HG02798 (cell line): ENCODE measurements at regions not wholly inside any gene's neighbourhood (a gene's known extent, or its start where the extent isn't known, plus 50 kb on each side); places are given as distances from the start of the nearest gene placed in this dataset.

Experiments
- ATAC-seq: cut with Tn5 transposase; IDR thresholded peaks from one replicate; pipeline ENCODE4 v1.9.1; 2021; ENCODE audit warnings: mild to moderate bottlenecking; ENCODE audit not compliant: unreplicated experiment, poor library complexity

DNA sequence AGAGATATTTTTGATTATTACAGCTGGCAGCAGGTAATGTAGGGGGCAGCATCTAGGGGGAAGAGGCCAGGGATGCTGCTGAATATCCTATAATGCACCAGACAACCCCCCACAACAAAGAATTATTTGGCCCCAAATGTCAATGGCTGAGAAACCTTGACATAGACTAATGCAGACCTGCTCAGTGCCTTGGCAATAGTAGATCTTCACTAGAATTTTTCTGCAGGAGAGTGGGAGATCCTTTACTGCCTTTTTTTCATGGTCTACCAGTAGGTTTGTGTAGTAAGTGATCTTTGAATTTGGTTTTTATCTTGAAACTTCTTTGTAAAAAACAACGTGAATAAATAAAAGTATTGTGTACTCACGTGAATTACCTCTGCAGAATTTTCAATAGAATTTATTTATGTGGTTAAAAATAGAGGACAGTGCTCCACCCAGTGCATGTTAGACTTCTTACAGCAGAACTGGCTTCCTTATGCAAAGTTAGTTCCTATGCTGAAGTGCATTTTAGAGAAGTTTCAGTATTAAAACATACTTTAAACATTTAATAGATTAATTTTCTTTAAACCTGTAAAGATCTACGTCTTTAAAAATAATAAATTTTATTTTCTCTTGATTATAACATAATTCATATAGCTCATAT is 199.6 kb upstream of the HDAC9 start:
- ATAC-seq: no peak

DNA sequence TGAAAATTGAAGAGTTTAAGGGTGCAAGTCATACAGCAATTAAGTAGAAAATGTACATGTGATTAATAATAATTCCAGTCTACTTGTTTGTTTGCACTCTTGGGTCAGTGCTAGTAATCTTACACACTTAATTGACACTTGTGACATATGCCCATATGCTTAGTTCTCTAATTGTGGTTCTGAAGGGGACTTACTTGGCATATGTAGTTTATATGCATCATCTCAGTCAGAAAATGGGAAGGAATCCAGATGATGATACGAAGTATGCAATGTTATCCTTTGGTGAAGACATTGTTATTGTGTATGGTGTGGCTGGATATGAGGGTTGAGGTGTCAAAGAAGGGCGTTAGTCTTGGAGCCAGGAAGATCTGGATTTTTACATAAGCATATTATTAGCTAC is 193.5 kb upstream of the HDAC9 start:
- ATAC-seq: no peak

DNA sequence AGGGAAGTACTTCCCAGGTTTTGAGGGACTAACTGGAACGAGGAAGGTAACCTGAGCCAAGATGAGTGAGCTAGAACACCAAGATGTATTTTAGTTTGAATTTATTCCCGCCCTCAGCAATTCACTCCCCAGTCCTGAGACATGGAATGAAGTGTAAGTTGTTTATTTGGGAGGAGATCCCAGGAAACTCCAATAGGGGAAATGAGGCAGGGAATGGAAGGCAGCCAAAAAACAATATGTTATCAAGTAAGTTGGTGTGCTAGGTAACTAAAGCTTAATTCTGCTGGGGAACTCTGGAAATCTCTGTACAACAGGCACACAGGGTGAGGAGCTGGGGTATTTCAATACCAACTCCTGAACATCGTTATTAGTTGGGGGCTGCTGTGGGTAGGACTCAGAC is 189.7 kb upstream of the HDAC9 start:
- ATAC-seq: no peak

DNA sequence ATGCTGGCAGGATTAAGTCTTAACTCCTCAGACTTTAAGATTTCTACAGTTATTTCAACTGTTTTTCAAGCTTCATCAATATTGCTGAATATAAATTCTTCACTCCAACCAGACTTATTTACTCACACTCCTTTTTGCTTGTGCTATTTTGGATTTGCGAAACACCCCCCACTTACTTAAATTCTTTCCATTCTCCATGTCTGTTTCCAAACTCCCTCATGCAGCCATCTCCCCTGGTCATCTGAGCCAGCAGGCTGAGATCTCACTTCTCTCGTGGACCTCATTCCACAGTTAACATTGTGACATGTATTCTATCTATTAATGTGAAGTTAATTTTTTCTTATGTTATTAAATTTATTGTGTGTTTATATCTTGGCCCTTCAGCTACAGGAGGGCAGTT is 188.9 kb upstream of the HDAC9 start:
- no peak for ATAC-seq

DNA sequence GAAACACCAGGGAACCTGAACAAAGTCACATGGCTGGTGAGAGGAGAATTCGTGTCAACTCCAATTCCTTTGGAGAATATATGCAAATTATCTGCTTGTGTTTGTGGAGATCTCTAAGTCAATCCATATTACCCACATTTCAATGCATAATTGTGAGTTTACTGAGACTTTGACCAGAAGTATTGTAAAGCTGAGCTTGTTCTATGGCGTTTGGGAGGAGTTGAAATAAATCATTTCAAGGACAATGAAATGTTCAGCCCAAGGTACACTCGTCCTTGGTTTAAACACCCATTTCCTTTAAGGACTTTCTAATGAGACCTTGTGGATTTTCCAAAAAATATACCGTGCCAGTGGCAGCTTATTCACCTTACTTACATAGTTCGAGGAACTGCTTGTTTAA is 186.6 kb upstream of the HDAC9 start:
- no peak for ATAC-seq

DNA sequence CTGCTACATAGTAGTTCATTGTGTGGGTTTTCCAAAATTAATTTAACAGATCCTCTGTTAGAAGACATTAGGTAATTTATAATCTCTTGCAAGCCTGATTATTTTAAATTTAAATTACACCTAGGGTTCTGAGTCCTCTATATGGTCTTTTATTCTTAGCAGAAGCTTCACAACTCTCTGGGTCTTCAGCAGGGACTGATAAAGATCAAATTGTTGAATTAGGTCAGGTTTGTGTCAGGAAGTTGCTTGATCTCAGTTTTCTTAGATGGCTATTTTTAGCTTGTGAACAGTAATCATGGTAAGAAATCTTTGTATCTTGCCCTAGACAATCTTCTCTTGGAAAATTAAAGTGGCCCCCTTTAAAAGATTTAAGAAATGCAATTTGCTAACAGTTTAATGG is 183.1 kb upstream of the HDAC9 start:
- no peak for ATAC-seq

DNA sequence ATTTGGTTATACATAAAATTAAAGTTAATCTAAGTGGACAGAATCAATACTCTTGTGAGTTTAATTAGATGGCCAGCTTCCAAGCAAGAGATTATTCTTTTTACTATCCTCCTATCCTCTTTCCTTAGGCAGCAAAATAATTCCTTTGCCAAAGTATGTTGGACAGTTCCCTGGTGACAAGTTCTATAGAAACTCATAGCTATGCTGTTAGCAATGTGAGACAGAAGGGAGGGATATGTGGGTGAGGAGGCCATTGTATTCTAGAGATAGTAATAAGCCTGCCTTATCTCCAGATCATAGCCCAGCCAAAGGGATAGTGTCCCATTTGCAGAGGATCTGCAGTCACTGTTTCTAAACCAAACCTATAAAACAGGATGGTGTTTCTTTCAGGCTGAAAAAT is 181.6 kb upstream of the HDAC9 start:
- no peak for ATAC-seq

DNA sequence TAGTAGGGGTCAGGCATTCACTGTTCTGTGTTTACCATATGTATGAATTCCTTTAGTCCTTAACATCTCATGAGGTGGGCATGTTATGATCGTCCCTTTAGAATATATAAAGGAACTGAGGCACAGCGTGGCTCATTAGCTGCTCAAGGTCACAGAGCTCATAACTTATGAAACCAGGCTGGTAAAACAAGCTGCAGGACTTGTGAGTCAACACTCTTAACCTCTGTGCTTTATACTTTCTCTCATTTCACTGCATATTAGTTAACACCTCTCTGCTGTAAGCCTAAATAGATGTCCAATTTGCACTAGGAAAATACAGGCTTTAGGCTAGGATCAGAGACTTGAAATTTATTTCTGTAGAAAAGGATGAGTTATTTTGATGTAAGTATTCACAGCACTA is 180.3 kb upstream of the HDAC9 start:
- ATAC-seq: peak; percentile 54

DNA sequence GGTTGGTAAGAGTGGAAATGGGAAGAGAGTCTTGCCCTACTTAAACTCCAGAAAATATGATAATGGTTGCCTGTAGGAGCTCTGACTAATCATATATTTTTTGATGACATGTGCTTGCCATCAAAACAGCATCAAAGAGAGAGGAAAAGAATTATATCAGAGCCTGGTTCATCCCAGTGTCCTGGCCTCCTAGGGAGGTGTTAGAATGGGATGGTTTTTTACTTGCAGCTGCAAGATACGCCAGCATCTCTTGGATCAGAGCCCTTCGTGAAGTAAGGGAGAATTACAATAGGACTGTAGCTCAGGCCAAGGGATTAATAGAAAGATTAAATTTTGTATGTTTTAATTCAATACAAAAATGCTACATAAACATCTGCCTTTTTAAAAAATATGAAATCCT is 177.6 kb upstream of the HDAC9 start:
- no peak for ATAC-seq

DNA sequence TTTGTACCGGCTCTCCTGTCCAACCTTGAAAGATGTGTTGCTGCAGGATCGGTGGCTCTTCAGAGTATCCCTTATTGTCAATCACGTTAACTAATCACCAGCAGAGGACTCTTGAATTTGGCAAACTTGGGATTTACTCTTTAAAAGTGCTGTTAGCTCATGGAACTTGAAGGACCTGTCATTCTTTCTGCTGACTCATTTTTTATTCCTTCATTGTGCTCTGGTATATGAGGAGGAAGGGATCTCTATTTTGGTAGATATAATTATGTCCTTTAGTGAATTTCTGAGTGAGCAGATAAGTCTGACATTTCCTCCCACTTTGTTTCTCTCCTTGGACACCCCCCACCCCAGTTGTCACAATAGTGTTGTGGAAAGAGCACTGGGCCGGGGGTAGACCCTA is 175.1 kb upstream of the HDAC9 start:
- no peak for ATAC-seq

DNA sequence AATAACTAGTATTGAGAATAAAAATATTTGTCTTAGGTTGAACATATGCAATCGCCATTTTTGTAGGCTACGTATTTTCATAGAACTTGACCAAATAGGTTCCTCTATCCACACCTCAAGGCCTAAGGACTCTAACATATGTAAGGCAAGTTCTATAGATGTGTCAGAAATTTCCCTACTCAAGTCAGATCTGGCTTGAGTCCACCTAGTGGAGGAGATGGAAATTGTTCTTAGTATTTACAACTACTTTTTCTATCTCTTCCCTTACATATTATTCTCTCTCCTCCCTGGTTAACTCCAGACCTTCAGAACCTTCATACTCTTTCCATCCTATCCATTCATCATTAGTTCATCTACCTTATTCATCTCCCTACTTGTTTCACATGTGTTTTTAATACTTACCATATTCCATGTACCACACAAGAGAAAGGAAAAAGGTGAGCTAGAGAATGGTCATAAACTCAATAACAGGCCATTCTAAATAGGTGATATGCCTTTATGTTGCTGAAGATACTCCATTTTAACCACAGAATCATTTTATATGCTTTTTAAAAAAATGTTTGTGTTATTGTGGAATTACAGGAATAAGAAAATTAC is 174.5 kb upstream of the HDAC9 start:
- peak; percentile 92 for ATAC-seq

DNA sequence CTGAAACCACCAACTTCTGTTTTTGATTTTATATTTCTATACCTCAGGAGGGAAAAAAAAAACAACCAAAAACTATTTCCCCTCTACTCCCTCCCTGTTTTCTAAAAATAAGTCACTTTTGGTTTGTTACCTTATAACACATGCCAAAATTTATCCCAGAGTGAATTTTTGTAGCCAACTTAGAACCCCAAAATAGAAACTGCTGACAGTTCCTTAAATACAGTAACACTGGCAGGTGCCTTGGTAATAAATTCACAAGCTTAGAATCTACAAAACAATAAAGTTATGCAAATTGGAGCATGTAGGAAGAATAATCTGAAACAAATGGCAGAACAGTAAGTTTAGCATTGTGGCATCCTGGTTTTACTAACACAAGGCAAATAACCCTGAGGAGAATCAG is 165.0 kb upstream of the HDAC9 start:
- ATAC-seq: no peak

DNA sequence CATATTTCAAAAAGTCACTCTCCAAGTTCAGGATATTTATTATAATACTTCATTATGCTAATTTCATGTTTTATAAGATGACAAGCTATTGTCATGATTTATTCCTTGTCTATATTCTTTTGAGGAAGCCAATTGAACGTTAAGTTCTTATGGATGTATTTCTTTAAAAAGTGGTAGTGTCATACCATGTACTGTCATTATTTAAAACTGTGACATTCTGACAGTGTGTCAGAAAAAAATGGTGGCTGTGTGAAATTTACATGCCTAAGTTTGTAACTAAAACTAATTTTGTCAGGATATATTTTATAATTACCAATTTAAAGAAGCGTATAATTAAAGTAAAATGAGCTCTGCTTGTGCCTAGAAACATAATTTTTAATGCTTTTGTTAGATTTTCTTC is 158.9 kb upstream of the HDAC9 start:
- no peak for ATAC-seq

DNA sequence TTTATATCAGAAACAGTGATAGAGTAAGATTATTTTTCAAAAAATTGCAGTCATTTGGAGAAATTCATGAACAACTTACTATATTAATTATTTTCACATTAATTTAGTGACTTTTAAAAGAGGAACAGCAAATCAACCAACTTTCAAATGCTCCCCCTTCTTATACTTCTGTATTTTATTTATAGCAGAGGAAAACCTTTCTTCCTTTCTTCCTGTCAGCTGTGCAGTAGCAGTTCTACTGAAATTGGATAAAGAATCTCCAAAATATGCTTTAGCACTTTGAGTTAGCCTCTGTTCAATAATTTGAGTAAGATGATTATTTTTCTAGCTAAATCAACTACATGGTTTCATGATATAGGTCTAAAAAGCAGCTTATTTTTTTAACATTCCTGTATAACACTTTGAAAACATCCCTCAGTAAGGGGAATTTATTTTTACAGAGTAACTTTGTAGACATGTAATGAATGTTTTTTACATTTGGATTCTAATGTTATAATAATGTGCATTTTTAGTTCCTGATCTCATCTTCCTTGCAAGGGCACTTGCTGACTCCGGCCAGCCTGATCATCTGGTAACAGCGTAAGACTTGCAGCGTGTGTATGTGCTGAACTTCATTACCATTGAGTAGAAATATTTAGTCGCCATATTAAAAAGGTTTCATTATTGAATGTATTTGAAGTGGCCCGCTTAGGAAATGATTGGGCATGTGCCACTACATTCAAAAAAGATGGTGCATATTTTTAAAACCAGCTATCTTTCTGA is 158.3 kb upstream of the HDAC9 start:
- ATAC-seq: no peak

DNA sequence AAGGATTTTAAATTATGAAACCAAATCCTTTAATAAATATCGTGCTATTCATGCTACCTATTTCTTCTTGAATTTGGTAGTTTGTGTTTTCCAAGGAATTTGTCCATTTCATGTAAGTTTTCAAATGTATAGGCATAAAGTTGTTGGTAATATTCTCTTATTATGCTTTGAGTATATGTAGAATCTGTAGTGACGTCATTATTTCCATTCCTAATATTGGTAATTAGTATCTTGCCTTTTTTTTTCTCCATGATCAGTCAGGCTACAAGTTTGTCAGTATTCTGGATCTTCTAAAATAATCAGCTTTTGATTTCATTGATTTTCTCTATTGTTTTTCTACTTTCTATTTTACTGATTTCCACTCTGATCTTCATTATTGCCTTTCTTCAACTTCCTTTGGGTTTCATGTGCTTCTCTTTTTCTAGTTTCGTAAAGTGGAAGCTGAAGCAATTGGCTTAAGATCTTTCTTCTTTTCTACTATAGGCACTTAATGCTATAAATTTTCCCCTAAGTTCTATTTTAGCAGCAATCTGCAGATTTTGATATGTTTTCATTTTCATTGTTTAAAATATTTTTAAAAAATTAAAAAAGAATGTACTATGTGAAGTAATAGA is 156.5 kb upstream of the HDAC9 start:
- no peak for ATAC-seq

DNA sequence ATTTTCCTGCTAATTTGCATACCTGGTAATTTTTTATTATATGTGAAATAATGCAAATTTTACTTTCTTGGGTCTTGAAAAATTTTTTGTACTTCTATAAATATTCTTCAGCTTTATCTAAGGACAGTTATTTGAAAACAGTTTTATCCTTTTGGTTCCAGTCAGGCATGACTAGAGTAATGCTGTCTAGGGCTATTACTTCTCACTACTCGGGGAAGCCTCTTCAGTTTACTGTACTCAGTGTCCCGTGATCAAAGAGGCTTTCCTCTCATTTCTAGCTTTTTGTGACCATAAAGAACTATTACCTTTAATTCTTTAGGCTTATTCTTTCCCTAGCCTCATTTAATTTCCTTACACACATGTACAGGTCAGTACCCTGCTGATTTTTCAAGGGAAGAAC is 153.8 kb upstream of the HDAC9 start:
- no peak for ATAC-seq

DNA sequence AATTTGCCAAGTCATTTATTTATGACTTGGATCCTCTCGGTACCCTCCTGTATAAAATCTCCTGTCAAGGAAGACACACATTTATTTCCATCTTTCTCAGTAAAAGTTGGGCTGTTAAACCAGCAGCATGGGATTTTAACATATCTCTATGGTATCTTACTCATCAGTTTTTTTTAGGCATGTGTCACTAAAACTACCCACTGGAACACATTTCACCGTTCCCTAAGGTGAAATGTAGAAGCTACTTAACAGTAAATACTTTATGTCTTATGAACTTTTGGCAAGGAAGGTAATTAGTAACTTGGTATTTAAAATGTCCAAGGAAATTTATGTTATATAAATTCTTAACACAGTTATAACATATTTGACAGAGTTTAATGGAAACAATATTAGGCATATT is 152.5 kb upstream of the HDAC9 start:
- no peak for ATAC-seq

DNA sequence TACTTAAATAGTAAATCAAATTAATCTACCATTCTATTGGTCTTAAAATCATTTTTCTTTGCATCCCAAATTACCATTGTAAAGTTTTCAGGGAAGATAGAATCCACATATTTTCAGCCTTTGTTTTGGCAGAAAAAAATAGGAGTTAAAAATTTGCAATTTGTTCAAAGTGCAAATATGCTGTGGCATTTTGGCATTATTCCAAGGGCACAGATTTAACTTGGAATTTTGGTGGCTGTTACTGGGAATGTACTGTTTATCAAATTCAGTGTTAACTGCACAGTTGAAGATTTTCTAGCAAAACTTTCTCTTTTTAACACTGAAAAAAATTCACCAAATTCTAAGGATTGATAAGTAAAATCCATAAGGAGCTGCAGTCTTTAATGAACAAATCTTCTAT is 151.0 kb upstream of the HDAC9 start:
- ATAC-seq: no peak

DNA sequence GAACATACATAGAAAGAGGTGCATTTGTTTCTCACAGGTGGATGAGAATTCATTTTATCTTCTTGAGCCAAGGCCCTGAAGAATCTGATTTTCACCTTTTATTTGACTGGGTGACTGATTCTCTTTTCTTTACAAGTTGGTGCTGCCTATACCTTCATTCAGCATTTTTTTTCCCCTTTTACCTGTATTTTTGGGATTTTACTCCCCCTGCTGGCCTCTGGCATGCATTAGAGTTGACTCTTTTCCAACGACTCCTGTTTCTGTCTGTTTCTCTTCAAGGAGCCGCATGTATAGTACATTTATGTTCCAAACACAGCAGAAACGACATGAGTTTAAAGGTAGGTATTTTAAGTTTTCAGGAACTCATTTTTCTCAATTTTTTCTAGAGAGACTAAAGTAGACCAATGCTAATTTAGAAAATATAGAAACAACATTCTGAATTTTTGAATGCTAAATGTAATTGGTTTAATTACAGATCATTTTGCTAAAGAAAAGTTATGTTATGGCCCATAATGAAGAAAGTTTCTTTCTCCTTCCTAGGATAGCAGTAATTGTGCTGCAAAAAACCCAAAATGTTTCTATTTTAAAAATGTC is 149.8 kb upstream of the HDAC9 start:
- peak; percentile 72 for ATAC-seq

DNA sequence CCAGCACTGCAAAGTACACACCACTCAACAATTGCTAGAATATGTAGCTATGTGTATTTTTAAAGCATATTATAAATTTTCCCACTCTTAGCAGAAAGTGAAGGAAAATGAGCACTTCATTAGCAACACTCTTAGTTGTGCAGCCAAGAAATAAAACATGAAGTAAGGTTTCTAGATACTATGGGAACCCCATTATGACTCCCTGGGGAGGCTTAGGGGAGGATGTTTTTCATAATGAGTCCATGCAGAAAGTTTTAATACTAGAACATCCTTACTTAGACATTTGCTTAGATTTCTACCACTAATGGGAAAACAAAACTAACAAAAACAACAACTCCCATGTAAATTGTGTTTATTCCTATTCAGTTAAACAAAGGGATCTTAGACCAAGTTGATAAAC is 148.4 kb upstream of the HDAC9 start:
- ATAC-seq: no peak

DNA sequence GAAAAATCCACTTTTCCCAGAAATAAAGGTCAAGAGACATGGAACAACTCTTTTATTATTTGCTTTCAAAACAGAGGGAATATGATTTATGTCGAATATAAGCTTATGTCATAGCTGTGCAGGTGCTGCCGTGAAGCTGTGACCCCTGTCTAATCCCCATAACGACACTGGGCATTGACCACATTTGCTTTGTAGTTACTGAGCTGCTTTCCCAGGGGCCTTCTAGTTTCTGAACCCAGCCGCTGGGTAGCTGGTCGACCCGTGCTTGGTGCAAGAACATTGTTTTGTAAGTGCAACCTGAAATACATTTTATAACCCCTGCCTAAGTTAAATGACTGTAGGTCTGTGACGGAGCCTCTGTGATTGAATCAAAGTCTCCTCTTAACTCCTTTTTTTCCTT is 144.9 kb upstream of the HDAC9 start:
- no peak for ATAC-seq
